ENCODE measurements at regions not wholly inside any gene's neighbourhood (a gene's known extent, or its start where the extent isn't known, plus 50 kb on each side); places are given as distances from the start of the nearest gene placed in this dataset.

DNA sequence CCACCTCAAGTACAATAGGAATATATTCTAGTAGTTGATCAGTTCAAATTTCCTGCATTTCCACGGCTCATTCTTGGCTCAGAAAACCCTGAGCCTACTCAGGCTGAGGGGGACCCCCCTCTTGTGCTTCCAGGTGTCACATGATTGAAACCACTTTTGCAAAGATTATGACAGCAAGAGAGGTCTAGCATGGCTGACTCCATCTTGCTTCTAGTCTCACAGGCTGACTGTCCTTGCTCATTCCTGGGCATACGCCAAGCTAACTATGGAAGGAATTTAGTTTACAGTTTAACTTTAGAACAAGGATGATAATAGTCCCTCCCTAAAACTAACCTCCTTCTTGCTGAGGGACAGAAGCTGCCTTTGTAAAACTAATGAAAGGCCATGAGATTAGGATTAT lies 154.1 kb downstream of the SNX18 start:
- DNase-seq: no peak

DNA sequence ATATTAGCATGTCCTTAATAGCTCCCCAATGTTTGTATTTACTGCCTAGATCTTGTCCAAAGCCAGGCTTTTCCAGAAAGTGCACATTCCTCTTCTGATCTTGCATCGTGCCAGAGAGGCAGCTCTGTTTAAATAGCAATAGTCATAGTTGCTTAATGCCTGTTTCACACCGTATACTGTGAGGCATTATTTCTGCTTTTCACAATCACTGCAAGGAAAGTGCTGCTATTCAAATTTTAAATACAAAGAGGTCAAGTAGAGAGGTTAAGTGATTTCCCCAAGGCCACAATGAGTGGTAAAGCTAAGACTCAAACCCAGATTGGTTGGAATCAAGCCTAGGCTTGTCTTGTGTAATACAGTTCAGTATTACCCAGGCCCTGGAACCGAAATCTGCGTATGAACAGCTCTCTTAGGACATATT lies 153.6 kb downstream of the SNX18 start:
- no peak for DNase-seq

DNA sequence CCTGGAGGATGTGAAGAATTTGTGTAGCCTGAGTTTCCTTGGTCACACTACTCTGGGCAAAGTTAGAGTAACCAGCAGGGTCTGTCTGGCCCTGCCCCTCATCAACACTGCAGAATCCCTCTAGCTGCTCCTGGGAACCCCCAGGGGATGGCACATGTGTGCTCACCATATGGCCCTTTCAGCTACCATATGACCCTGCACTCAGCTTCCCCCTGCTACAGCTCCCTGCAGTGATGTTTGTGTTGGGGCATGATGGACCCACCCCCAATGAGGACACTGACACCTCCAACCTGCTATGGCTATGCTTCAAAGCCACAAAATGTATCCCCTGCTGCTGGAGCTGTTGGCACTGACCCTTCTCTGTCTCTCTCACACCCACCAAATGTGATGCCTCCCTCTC lies 152.7 kb downstream of the SNX18 start:
- no peak for DNase-seq

DNA sequence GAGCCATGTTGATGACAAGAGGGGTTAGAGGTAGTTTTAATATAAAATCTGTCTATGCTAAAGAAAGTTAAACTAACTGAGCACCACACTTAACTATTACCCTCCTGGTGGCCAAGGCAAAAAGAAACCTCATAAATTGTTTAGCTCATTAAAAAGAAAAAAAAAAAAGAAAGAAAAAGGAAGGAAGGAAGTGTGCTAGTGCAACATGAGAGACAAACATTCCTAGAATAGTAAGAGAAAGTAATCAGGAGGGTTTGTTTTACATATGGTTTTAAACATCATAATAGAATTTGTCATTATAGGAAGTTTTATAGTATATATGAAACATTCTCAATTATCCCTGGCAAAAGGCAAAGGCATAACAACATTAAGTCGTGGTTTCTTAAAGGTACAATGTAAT lies 152.3 kb downstream of the SNX18 start:
- DNase-seq: no peak

DNA sequence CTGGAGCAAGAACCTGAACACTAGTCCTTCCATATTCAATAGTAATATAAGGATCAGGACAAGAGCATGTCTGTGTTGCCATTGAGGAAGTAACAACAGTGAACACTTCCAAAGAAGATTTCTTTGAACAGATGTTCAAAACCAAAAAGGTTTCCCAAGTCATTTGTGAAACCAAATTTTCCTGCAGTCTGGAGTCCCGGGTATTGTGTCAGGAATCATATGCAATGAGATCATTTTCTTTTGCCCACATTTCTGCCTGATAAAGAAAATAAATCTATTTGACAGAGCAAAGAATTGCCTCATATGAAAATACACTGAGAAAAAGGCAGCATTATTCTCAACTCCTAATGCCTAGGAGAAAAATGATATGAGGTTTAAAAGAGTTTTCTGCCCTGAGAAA lies 151.7 kb downstream of the SNX18 start:
- DNase-seq: no peak

DNA sequence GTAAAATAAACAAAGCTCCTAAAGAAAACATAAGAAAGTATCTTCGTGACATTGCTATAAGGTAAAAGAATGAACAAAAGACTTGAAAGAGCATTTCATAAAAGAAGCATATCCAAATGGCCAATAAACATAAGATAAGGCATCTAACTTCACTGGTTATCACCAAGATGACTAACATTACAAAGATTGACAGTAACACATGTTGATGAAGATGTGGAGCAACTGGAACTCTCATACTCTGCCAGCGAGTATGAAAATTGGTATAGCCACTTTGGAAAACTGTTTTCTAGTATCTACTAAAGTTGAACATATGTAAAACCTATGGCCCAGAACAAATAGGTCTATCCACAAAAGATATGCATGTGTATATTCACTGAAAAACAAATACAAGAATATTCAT lies 150.5 kb downstream of the SNX18 start:
- DNase-seq: no peak

DNA sequence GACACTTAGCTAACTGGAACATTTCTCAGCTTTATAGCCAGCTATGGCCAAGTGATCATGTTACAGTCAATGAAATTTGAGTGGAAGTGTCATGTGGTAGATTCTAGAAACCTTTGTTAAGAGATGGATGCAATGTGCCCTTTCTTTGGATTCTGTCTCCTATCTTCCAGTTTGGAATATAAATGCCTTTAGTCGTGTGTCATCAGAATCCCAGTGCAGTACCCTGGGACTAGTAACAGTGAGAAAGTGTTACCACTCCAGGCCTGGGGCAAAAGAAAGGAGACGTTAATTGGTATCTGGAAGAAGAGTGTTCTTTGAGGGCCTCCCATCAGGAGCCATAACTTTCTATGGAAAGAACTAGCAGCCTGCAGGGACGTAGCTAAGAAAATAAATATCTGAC lies 149.6 kb downstream of the SNX18 start:
- no peak for DNase-seq

DNA sequence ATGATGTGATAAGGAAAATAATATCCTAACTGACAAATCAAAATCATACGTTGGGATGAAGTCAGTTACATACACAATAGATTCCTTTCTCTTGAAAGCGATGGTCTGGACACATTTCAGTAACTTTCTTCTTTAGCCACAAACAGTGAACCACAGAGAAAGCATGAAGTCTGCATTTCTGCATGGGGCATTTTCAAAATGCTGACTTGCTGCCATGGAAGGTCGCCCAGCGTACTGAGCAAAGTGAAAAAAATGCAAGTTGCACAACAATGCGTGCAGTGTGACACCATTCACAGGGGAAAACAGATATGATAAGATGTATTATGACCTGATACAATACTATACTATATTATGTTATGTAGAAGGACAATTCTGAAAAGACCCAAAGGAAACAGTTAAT lies 146.3 kb downstream of the SNX18 start:
- DNase-seq: no peak

DNA sequence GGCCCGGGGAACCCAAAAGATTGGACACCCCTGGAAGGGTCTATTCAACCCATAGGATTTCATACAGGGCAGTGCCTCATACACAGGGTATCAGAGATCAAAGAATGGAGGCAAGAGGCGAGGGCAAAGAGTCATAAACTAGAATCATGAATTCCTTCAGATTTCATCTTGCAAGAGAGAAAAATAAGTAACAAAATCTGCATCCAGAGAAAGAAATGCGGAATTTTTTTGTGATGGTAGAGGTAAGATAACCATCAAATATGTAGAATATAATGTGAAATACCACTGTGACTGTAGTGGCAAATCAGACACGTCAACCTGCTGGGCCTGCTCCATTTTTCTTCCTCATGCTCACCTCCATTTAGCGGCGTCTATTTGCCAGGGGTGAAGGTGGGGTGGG lies 143.6 kb downstream of the SNX18 start:
- DNase-seq: no peak

DNA sequence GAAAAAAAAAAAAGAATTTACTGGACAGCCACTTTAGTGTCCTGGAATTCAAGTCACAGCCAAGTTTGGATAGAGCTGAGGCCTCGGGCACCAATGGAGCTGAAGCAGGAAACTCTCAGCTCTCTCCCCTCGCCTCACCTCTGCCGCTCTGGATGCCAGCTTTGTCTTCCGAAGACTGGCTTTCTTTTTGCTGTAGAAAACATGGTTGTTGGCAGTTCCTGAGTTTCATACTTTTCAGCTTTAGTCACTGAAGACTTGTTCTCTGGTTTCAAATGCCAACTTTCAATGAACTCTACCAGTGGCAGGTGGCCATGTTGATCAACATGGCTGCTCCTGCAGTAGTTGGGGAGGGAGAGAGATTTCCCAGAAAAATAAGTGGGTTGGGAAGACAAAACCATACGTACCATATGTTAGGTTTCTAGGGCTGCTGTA lies 142.2 kb downstream of the SNX18 start:
- no peak for DNase-seq

DNA sequence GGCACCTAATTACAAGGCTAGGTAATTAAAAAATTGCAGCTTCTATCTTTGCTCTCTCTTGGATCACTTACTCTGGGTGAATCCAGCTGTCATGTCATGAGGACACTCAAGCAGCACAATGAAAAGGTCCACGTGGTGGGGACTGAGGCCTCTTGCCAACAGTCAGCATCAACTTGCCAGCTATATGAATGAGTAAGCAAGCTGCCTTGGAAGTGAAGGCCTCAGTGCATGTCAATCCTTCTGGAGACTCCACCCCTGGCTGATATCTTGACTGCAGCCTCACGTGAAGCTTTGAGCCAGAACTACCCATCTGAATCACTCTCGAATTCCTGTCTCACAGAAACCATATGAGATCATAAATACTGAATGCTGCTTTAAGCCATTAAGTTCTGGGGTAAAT lies 140.5 kb downstream of the SNX18 start:
- DNase-seq: no peak

DNA sequence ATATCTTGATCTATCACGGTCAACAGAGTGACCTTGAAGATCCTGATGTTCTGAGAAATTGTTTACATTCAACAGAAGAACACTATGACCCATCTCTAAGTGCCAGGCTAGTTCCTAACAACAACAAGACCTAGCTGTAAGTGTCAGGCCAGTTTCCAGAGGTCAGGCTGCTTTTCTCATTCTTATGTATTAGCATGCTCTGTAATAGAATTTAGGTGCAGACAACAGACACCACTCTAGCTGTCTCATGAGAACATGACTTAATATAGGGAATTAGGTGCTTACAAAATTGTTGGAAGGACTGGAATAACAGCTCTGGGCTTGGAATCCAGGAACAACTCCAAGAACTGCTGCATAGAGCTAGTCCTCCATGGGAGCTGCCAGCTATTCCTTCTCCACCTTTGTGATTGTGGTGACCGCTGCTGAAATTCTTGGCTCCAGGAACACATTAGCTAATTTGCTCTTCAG lies 138.7 kb downstream of the SNX18 start:
- DNase-seq: no peak

DNA sequence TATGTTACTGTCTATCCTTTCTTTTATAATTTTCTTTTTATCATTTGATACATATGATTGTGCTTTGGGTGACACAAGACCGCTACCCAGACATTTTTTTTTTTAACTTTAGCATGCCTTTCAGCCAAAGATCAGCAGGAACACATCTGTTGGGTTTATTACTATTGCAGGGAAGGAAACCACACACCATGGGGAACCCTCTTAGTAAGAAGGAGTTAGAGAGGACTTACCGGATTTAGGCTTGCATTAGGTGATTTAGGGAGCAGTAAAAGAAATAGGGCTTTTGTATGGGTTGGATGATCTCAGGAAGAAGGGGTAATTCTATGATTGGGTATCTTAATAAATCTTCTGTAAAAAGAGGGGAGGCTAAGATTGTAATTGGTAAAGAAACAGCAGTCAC lies 138.2 kb downstream of the SNX18 start:
- DNase-seq: no peak

DNA sequence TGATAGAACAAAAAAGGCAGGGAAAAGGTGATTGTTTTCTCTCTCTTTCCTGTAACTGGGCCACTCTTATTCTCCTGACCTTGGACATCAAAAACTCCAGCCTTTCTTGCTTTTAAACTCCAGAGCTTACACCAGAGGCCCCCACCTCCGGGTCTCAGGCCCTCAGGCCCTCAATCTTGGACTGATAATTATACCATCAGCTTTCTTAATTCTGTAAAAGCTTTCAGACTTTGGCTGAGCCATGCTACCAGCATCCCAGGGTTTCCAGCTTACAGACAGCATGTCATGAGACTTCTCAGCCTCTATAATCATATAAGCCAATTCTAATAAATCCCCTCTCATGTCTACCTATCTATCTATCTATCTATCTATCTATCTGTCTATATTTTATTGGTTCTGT lies 137.7 kb downstream of the SNX18 start:
- no peak for DNase-seq

DNA sequence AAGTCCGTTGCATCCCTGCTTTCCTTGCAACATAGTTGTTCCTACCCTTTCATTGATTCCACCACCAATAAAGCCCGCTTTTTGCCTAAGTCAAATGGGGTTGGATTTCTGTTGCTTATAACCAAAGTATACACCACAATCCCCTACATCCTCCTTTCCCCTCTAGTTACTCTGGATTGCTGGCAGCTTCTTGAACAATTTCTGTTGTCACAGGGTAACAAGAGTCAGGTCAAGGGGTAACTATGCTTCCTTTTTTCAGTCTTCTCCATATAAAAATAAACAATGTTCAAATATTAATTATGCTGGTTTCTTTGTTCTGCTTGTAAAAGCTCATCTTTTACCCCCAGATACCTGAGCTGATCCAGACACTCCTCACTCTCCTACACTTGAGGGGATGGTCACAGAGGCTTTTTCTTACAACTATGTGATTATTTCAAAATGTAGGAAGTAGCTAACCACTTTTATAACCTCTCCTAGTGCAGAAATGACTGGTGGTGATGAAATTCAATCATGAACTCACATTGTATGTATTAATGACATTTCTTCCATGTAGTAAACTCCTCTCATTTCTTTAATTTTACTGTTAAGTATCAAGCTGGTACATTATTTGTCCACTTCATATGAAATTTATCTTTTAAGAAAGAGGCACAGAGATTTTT lies 136.5 kb downstream of the SNX18 start:
- DNase-seq: no peak

DNA sequence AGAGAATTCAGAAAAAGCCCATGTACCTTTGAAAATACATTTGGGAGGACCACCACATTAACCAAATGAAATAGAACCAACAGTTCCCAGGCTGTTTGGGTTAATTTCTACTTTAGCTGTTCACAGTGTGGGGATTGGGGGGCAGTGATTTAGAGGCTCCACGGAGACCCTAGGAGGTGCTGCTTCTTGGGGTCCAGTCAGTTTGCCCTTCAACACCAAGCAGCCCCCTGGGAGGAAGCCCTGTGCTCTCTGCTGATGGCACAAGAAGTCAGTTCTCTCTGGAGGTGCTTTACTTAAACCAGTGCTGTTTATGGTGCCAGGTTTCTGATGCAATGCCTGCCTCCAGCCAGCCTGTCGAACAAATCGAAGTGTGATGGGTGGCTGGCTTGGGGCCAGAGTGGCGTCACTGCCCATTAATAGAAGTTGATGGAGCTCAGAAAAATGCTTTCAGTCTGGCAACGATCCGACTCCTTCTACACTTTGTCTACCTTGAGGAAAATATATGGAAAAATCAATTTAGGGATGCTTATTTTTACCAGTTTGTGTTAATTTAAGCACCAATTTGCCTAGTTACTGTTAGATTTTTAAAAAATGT lies 134.0 kb downstream of the SNX18 start:
- DNase-seq: no peak

DNA sequence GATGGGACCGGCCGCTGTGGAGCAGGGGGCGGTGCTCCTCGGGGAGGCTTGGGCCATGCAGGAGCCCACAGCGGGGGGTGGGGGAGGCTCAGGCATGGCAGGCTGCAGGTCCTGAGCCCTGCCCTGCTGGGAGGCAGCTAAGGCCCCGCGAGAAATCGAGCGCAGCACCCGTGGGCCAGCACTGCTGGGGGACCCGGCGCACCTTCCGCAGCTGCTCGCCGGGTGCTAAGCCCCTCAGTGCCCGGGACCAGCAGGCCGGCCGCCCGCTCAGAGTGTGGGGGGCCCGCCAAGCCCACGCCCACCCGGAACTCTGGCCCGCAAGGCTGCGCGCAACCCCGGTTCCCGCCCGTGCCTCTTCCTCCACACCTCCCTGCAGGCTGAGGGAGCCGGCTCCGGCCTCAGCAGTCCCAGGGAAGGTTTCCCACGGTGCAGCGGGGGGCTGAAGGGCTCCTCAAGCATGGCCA lies 131.5 kb downstream of the SNX18 start:
- no peak for DNase-seq

DNA sequence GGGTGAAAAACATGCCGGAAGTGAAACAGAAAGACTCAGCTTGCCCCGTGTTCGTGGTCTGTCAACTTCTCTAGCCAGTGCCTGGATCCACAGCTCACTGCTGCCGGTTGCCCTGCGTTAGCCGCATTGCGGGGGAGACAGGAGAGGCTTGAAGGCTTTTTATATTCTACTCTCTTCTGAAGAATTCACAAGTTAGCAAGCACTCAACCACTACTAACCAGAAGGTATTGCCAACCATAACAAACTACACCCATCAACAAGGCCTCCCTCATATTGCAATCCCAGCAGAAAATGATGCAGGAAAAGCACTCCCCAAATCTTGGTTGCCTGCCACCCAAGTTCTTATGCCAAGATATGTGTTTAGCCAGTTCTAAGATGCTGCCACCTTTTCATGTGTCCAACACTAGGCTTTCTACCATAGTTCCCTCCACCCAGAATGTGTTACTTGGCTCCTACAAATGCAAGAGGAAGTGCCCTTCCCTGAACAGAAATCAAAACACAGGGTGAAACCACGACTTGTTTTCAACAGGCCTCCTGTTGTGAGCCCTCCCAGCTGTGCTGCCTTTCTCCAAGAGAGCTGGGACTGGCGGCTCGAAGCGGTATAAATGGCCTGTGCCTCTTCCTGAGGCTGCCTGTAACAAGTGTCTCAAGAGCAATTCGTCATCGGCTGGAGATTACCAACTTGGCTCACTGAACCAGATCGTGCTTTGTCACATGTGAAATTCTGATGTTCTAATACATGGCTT lies 129.0 kb downstream of the SNX18 start:
- DNase-seq: no peak

DNA sequence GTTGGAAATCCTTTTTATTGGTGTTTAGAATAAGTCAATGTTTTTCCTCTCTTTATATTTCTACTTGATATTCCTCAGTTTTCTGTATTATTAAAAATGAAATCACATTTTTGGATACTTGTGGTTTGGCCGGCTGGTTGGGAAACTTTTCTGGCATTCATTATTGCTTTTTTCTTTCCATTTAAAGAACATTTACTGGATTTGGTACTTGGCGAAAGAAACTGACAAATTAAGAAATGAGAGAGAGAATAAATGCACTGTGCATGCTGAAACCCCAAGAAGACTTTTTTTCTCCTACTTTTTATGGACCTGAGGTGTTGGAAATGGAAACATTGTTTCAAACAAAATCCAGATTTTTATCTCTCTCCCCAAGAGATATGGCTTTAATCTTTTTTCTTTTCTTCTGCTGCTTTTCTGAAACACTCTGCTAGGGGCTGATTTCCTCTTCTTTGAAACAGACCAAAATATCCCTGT lies 128.4 kb downstream of the SNX18 start:
- no peak for DNase-seq

DNA sequence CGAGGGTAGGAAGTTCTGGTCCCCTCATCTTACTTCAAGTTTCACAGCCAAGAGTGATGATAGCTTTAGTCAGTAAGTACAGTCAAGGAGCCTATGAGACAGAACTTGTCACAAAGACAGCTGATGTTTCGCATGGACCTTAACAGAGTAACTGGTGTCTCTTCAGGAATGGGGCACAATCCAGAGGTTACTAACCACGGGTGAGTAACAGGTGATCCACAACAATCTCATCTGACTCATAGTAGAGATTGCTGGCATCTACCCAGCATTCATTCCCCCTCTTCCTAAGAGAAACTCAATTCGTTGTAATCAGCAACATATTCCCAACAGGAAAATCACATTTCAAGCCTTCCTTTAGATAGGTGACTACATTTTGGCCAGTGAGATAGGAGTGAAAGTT lies 126.7 kb downstream of the SNX18 start:
- DNase-seq: no peak

DNA sequence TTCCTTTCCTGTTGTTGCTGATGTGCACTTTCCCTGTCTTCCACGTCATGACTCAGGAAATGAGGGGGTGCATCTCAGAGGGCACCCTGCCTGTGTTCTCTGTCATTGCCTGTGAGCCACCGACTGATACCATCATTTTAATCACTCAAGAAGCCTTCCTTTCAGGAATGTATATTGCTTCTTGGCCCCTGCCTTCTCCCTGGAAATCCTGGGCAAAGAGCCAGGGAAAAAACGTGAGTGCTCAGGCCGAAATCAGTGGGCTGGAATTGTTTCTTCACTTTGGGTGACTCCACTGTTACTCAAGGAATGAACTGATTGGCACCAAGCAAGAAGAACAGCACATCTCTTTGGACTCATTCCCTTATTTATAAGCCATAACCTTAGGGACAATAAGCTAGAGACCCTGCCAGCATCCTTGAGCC lies 126.1 kb downstream of the SNX18 start:
- DNase-seq: no peak

DNA sequence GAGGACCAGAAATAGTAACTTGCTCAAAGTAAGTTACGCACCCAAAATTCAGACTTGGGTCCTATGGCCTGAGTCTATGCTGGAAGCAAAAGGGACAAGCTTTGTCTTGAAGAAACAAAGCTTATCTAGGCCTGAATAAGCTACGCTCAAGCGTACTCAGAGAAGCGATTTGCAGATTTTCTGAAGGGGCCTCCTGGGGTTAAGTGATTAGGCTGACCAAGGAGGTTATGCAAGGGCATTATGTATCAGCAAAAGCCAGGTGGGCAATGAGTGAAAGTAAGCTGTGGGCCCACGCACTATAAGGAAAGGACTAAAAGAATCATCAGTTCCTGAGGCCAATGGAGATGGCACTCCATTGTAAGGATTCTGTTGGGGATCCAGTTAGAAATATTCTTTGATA lies 122.1 kb downstream of the SNX18 start:
- DNase-seq: no peak

DNA sequence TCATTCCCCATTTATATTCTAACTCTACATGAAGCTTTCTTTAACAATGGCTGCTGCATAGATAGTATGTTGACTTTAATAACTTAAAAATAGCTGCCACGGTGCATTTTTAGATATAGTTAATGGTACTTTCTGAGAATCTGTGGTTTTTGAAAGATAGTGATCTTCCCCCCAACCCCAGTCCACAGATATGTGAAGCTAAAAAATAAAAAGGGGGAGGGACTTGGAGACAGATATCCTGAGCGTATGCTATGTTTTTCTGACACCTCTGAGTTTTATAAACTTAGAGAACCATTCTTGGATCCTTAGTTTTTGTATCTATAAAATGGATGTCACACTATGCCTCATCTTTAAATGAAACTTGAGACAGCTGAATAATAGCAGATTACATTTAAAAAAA lies 120.5 kb downstream of the SNX18 start:
- DNase-seq: no peak

DNA sequence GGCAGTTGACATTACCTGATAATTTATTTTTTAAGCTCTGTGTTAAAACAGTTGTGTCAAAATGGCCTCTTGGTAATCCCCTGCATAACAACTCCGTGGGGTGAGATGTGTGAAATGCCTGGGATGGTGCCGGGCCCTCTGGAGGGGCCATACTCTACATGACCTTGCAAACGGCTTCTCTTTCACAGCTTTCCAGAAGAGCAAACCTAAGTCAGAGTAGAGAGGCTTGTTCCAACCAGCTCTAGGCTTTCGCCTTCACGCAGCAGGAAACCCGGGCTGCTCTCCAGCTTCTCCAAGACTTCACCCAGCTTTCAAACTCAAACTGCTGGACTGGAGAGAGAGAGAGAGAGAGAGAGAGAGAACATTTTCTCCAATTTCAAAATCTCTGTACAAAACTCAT lies 120.1 kb downstream of the SNX18 start:
- no peak for DNase-seq

All from NCI-H1930 (cell line).